NCI-H1436 (cell line): ENCODE measurements at regions not wholly inside any gene's neighbourhood (a gene's known extent, or its start where the extent isn't known, plus 50 kb on each side); places are given as distances from the start of the nearest gene placed in this dataset.

Experiments used
- DNase-seq: peaks from one replicate; lab custom pipeline; 2025; lab: John Stamatoyannopoulos, UW

GRCh38 chr14:89015016-89015415 is 190.6 kb downstream of the TTC8 start:
- DNase-seq = no peak

- no peak for DNase-seq
These were observed 193.0 kb downstream of the TTC8 start for GRCh38 chr14:89017417-89017816.

GRCh38 chr14:89022274-89022673 is 197.8 kb downstream of the TTC8 start:
- DNase-seq = no peak

GRCh38 chr14:89024691-89025090 is 200.2 kb downstream of the TTC8 start:
- no peak for DNase-seq

GRCh38 chr14:89025561-89026236 is 201.2 kb downstream of the TTC8 start:
- DNase-seq = no peak

- no peak for DNase-seq
These were observed 202.8 kb downstream of the TTC8 start for GRCh38 chr14:89027097-89027740.

GRCh38 chr14:89028462-89029134 is 204.1 kb downstream of the TTC8 start:
- no peak for DNase-seq

GRCh38 chr14:89029961-89030694 is 205.7 kb downstream of the TTC8 start:
- no peak for DNase-seq

GRCh38 chr14:89030921-89031320 is 206.5 kb downstream of the TTC8 start:
- no peak for DNase-seq

GRCh38 chr14:89032086-89032649 is 207.7 kb downstream of the TTC8 start:
- no peak for DNase-seq

GRCh38 chr14:89033756-89034155 is 209.3 kb downstream of the TTC8 start:
- no peak for DNase-seq

GRCh38 chr14:89036371-89036770 is 211.9 kb downstream of the TTC8 start:
- no peak for DNase-seq

GRCh38 chr14:89037065-89037464 is 212.6 kb downstream of the TTC8 start:
- DNase-seq = no peak

GRCh38 chr14:89040080-89040459 is 215.6 kb downstream of the TTC8 start:
- no peak for DNase-seq

GRCh38 chr14:89040460-89041256 is 216.2 kb downstream of the TTC8 start:
- DNase-seq = peak; percentile 80

GRCh38 chr14:89041257-89041582 is 216.8 kb downstream of the TTC8 start:
- DNase-seq = peak; percentile 23

GRCh38 chr14:89042021-89042420 is 217.6 kb downstream of the TTC8 start:
- DNase-seq = no peak

GRCh38 chr14:89053303-89053702 is 228.9 kb downstream of the TTC8 start:
- no peak for DNase-seq

- DNase-seq = no peak
These were observed 231.9 kb downstream of the TTC8 start for GRCh38 chr14:89056394-89056793.

GRCh38 chr14:89058697-89059096 is 234.2 kb downstream of the TTC8 start:
- DNase-seq = no peak

GRCh38 chr14:89060191-89060590 is 235.7 kb downstream of the TTC8 start:
- DNase-seq = no peak

- no peak for DNase-seq
These were observed 237.2 kb downstream of the TTC8 start for GRCh38 chr14:89061696-89062095.
